Common myeloid progenitor, CD34-positive (primary cell): ENCODE measurements at regions not wholly inside any gene's neighbourhood (a gene's known extent, or its start where the extent isn't known, plus 50 kb on each side); places are given as distances from the start of the nearest gene placed in this dataset.

Source experiments
- CTCF ChIA-PET: fragments of 350-600 bp; sonication (Branson Sonifier 250); formaldehyde crosslinking; loops from one replicate; lab custom pipeline; 2021; ENCODE audit warnings: antibody characterized with exemption; lab: Charles Lee
- POLR2A ChIA-PET: fragments of 350-600 bp; sonication (Branson Sonifier 250); formaldehyde crosslinking; loops from one replicate; lab custom pipeline; 2021; ENCODE audit warnings: antibody characterized with exemption; lab: Charles Lee
- DNase-seq, 3 donors: peaks; one replicate each; pipeline versions ENCODE4 v3.0.0 to v3.0.0-alpha.2; 2013
- H3K27ac ChIP-seq, 2 experiments: 1 replicate in 1 of 2; 2 replicates in 1 of 2; pipeline ENCODE4 v1.7.0; 2013; ENCODE audit warnings: inconsistent platforms in 2 of 2, low read length in 2 of 2, mild to moderate bottlenecking in 2 of 2, low read depth in 1 of 2, moderate library complexity in 1 of 2; ENCODE audit not compliant: severe bottlenecking in 2 of 2, insufficient read depth in 1 of 2, poor library complexity in 1 of 2
- H3K27me3 ChIP-seq, 5 experiments: replicated peaks in 2 of 5; 1 replicate in 3 of 5; 2 replicates in 2 of 5; pipeline versions ENCODE4 v1.6.1 to v1.7.0; 2013; ENCODE audit warnings: low read length in 4 of 5, mild to moderate bottlenecking in 2 of 5, moderate library complexity in 2 of 5, inconsistent platforms in 1 of 5; ENCODE audit not compliant: insufficient read depth in 5 of 5, control insufficient read depth in 4 of 5
- H3K36me3 ChIP-seq, 4 experiments: 1 replicate in 2 of 4; 2 replicates in 2 of 4; pipeline versions ENCODE4 v1.6.1 to v1.7.0; 2013; ENCODE audit warnings: low read length in 3 of 4, control low read depth in 1 of 4, mild to moderate bottlenecking in 1 of 4; ENCODE audit not compliant: control insufficient read depth in 4 of 4, insufficient read depth in 4 of 4
- H3K4me1 ChIP-seq, 4 experiments: 1 replicate in 3 of 4; 2 replicates in 1 of 4; pipeline versions ENCODE4 v1.6.1 to v1.7.1; 2013; ENCODE audit warnings: low read length in 3 of 4, mild to moderate bottlenecking in 3 of 4, control low read depth in 1 of 4, inconsistent platforms in 1 of 4, moderate library complexity in 1 of 4; ENCODE audit not compliant: control insufficient read depth in 4 of 4, insufficient read depth in 4 of 4; ENCODE audit errors: control extremely low read depth in 1 of 4
- H3K4me3 ChIP-seq, 7 experiments: 1 replicate in 4 of 7; 2 replicates in 3 of 7; pipeline versions ENCODE4 v1.5.1 to v1.7.0; 2013; ENCODE audit warnings: mild to moderate bottlenecking in 7 of 7, low read length in 6 of 7, moderate library complexity in 6 of 7, inconsistent platforms in 2 of 7, low read depth in 2 of 7, control low read depth in 1 of 7; ENCODE audit not compliant: insufficient read depth in 4 of 7, control insufficient read depth in 1 of 7; ENCODE audit errors: extremely low read depth in 1 of 7
- H3K9me3 ChIP-seq, 5 experiments: 1 replicate in 4 of 5; 2 replicates in 1 of 5; pipeline versions ENCODE4 v1.6.1 to v1.7.1; 2013; ENCODE audit warnings: low read length in 4 of 5, mild to moderate bottlenecking in 2 of 5, inconsistent platforms in 1 of 5, low read depth in 1 of 5, moderate library complexity in 1 of 5; ENCODE audit not compliant: control insufficient read depth in 4 of 5, insufficient read depth in 2 of 5; ENCODE audit errors: control extremely low read depth in 1 of 5
- WGBS: methylation state at CpG from one replicate; pipeline ENCODE4 v1.1.5; 2013; ENCODE audit not compliant: insufficient coverage; 5-methylcytosine and 5-hydroxymethylcytosine counted together

GRCh38 chr13:34667286-34668218 lies 274.5 kb upstream of the NBEA start:
- WGBS = 95% methylated on average over 8 of the region's 11 CpGs

GRCh38 chr13:34671137-34671536 lies 270.9 kb upstream of the NBEA start:
- POLR2A ChIA-PET = no interaction called here
- CTCF ChIA-PET = no interaction called here

More at GRCh38 chr13:34667286-34668218, 274.5 kb upstream of the NBEA start:
- ChIA-PET POLR2A (no interaction called here), CTCF (no interaction called here)
- Histone ChIP-seq H3K27ac (no peak overlapping the region), H3K4me1 (no peaks in the 10 kb centered on the region), H3K36me3 (no peaks in the 10 kb centered on the region), H3K4me3 (no peak overlapping the region), H3K9me3 (no peaks in the 10 kb centered on the region), H3K27me3 (no peaks in the 10 kb centered on the region)
- no peak for DNase-seq

GRCh38 chr13:34672631-34673030 lies 269.4 kb upstream of the NBEA start:
- Histone ChIP-seq H3K9me3 (no peaks in the 10 kb centered on the region), H3K4me3 (no peak overlapping the region), H3K27me3 (no peaks in the 10 kb centered on the region), H3K4me1 (no peaks in the 10 kb centered on the region), H3K27ac (no peak overlapping the region), H3K36me3 (no peaks in the 10 kb centered on the region)
- CTCF ChIA-PET = no interaction called here
- POLR2A ChIA-PET = no interaction called here
- DNase-seq = no peak
- WGBS = 83% methylated on average over 3 of the region's 3 CpGs

More at GRCh38 chr13:34671137-34671536, 270.9 kb upstream of the NBEA start:
- H3K9me3 ChIP-seq = no peaks in the 10 kb centered on the region
- no peak overlapping the region for H3K27ac ChIP-seq
- H3K36me3 ChIP-seq = no peaks in the 10 kb centered on the region
- no peaks in the 10 kb centered on the region for H3K27me3 ChIP-seq
- H3K4me1 ChIP-seq = no peaks in the 10 kb centered on the region
- no peak overlapping the region for H3K4me3 ChIP-seq
- DNase-seq = no peak

GRCh38 chr13:34675626-34676025 lies 266.4 kb upstream of the NBEA start:
- no peak for DNase-seq
- H3K27me3 ChIP-seq = no peaks in the 10 kb centered on the region
- H3K36me3 ChIP-seq = no peaks in the 10 kb centered on the region
- ChIA-PET POLR2A (no interaction called here), CTCF (no interaction called here)
- WGBS = 86% methylated on average over 1 of the region's 2 CpGs
- H3K9me3 ChIP-seq = no peaks in the 10 kb centered on the region
- no peak overlapping the region for H3K27ac ChIP-seq
- no peak overlapping the region for H3K4me3 ChIP-seq
- no peaks in the 10 kb centered on the region for H3K4me1 ChIP-seq

GRCh38 chr13:34678154-34678553 lies 263.9 kb upstream of the NBEA start:
- no peaks in the 10 kb centered on the region for H3K36me3 ChIP-seq
- no peak overlapping the region for H3K27ac ChIP-seq
- ChIA-PET CTCF (no interaction called here), POLR2A (no interaction called here)
- 88% methylated on average over 2 of the region's 2 CpGs for WGBS
- no peak overlapping the region for H3K4me3 ChIP-seq
- no peak for DNase-seq
- H3K4me1 ChIP-seq = no peaks in the 10 kb centered on the region
- no peaks in the 10 kb centered on the region for H3K9me3 ChIP-seq
- no peaks in the 10 kb centered on the region for H3K27me3 ChIP-seq

GRCh38 chr13:34681405-34681955 lies 260.6 kb upstream of the NBEA start:
- ChIA-PET CTCF (no interaction called here), POLR2A (no interaction called here)
- H3K9me3 ChIP-seq = no peaks in the 10 kb centered on the region
- H3K4me1 ChIP-seq = no peaks in the 10 kb centered on the region
- no peaks in the 10 kb centered on the region for H3K27me3 ChIP-seq
- H3K4me3 ChIP-seq = no peak overlapping the region
- DNase-seq = no peak
- 100% methylated on average over 1 of the region's 4 CpGs for WGBS
- no peaks in the 10 kb centered on the region for H3K36me3 ChIP-seq
- H3K27ac ChIP-seq = no peak overlapping the region

- no peaks in the 10 kb centered on the region for H3K9me3 ChIP-seq
- no peaks in the 10 kb centered on the region for H3K36me3 ChIP-seq
- H3K27me3 ChIP-seq = no peaks in the 10 kb centered on the region
- no peaks in the 10 kb centered on the region for H3K4me1 ChIP-seq
- WGBS = 93% methylated on average over 2 of the region's 2 CpGs
- no peak overlapping the region for H3K4me3 ChIP-seq
- no peak overlapping the region for H3K27ac ChIP-seq
- no peak for DNase-seq
- POLR2A ChIA-PET = no interaction called here
- CTCF ChIA-PET = no interaction called here
These were observed 247.0 kb upstream of the NBEA start for GRCh38 chr13:34695063-34695462.
